MG63 (cell line): ENCODE measurements at regions not wholly inside any gene's neighbourhood (a gene's known extent, or its start where the extent isn't known, plus 50 kb on each side); places are given as distances from the start of the nearest gene placed in this dataset.
A peak's percentile ranks its signal among the peaks of the same experiment; 100 is the strongest.
"Not testable (repeated sequence)": the region's sequence is repeated elsewhere in the genome, so short reads cannot be mapped to it uniquely, and the experiment has no call there.

Experiments used
- DNase-seq: peaks from one replicate; pipeline ENCODE4 v3.0.0-alpha.2; 2020
- H3K27me3 ChIP-seq: fragments of 250-450 bp; sonication (Bioruptor Pico); 2 replicates; pipeline ENCODE4 v1.5.1; 2020; ENCODE audit warnings: mild to moderate bottlenecking, moderate library complexity
- H3K36me3 ChIP-seq: fragments of 250-450 bp; sonication (Bioruptor Pico); 2 replicates; pipeline ENCODE4 v1.5.1; 2020; ENCODE audit warnings: mild to moderate bottlenecking, moderate library complexity
- H3K4me3 ChIP-seq: fragments of 250-450 bp; sonication (Bioruptor Pico); 2 replicates; pipeline ENCODE4 v1.5.1; 2020; ENCODE audit warnings: mild to moderate bottlenecking, moderate library complexity
- H3K9me3 ChIP-seq: fragments of 250-450 bp; sonication (Bioruptor Pico); 2 replicates; pipeline ENCODE4 v1.5.1; 2020; ENCODE audit warnings: mild to moderate bottlenecking, moderate library complexity

GRCh38 chr4:37747772-37748330 is 61.7 kb upstream of the RELL1 start:
- no peaks in the 10 kb centered on the region for H3K9me3 ChIP-seq
- no peaks in the 10 kb centered on the region for H3K36me3 ChIP-seq
- H3K27me3 ChIP-seq: no peaks in the 10 kb centered on the region
- no peak for DNase-seq
- H3K4me3 ChIP-seq: no peak overlapping the region

GRCh38 chr4:37746852-37747251 is 60.7 kb upstream of the RELL1 start:
- not testable (repeated sequence) for DNase-seq

GRCh38 chr4:37745946-37746345 is 59.8 kb upstream of the RELL1 start:
- no peak for DNase-seq
- no peaks in the 10 kb centered on the region for H3K36me3 ChIP-seq
- H3K9me3 ChIP-seq: no peaks in the 10 kb centered on the region
- no peaks in the 10 kb centered on the region for H3K27me3 ChIP-seq
- H3K4me3 ChIP-seq: no peak overlapping the region

More at GRCh38 chr4:37746852-37747251, 60.7 kb upstream of the RELL1 start:
- not testable (repeated sequence) for H3K4me3 ChIP-seq, H3K9me3 ChIP-seq, H3K27me3 ChIP-seq, H3K36me3 ChIP-seq

- Histone ChIP-seq H3K4me3 (no peak overlapping the region), H3K36me3 (no peaks in the 10 kb centered on the region), H3K27me3 (no peaks in the 10 kb centered on the region), H3K9me3 (no peaks in the 10 kb centered on the region; the same call in 1 of the 2 replicates)
- no peak for DNase-seq
Observed at GRCh38 chr4:37742149-37742548, 56.0 kb upstream of the RELL1 start.

GRCh38 chr4:37741564-37741963 is 55.4 kb upstream of the RELL1 start:
- H3K27me3 ChIP-seq: no peaks in the 10 kb centered on the region
- DNase-seq: no peak
- no peaks in the 10 kb centered on the region; the same call in 1 of the 2 replicates for H3K9me3 ChIP-seq
- H3K36me3 ChIP-seq: no peaks in the 10 kb centered on the region
- no peak overlapping the region for H3K4me3 ChIP-seq

- Histone ChIP-seq H3K27me3 (no peaks in the 10 kb centered on the region), H3K9me3 (no peaks in the 10 kb centered on the region; the same call in 1 of the 2 replicates), H3K4me3 (no peak overlapping the region), H3K36me3 (no peaks in the 10 kb centered on the region)
- DNase-seq: no peak
Observed at GRCh38 chr4:37740546-37740945, 54.4 kb upstream of the RELL1 start.

- DNase-seq: peak; percentile 8
- Histone ChIP-seq H3K9me3 (no peaks in the 10 kb centered on the region; the same call in 1 of the 2 replicates), H3K36me3 (no peaks in the 10 kb centered on the region), H3K27me3 (no peaks in the 10 kb centered on the region), H3K4me3 (no peak overlapping the region)
Observed at GRCh38 chr4:37737466-37737865, 51.3 kb upstream of the RELL1 start.
